NCI-H2227 (cell line): ENCODE measurements at regions not wholly inside any gene's neighbourhood (a gene's known extent, or its start where the extent isn't known, plus 50 kb on each side); places are given as distances from the start of the nearest gene placed in this dataset.

Experiments used
- DNase-seq: peaks from one replicate; lab custom pipeline; 2025; ENCODE audit not compliant: unreplicated experiment; lab: John Stamatoyannopoulos, UW

DNA sequence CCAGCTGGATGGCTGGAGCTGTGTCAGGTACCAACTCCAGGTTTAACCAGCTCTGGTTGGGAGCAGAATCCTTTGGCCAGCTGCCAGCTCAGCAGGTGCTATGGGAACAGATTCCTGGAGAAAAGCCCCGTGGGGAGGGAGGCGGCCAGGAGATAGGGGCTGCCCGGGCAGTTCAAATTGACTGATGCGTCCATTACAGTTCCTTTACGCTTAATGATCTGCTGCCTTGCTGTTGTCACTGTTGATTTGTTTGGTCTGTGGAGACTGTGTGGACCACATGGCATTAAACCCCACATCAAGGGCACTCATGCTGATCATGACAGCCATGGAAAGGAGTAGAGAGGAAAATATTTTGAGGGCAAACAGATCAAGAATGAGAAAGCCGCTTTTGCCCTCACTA lies 200.0 kb downstream of the TSN start:
- peak; percentile 27 for DNase-seq

DNA sequence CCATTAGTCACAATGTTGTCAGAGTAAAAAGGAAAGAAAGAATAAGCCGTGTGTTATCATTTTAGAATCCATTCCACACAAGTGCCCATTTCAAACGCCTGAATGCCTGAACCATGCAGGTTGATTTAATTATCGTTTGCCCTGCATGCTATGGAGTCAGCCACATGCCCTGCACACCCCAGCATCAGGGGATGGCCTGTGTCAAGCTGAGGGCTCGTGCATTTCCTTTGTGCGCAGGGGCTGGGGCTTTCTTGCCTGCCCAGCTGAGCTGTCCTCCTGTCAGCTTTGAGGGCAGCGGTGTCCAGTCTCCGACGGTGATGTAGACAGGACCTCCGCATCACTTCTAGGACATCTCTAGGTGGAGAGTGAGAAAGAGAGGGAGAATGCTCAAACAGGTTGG lies 200.4 kb downstream of the TSN start:
- DNase-seq = no peak

DNA sequence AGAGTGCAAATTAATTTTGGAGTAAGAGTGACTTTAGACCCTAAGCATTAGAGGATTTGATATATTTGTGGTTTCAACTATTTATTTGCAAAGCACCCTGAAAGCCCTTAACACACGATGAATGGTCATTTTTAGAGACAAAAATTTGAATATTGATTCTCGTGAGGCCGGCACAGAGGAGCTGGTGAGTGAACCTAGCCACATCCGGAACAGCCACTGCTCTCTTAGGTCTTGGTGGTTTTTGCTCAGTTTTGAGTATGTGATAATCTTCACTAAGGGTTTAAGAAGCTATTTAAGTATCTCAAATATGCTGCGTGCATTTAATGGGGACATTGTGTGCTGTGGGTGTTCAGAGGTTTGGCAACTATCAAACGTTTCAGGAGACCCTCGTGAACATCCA lies 204.8 kb downstream of the TSN start:
- DNase-seq = no peak

DNA sequence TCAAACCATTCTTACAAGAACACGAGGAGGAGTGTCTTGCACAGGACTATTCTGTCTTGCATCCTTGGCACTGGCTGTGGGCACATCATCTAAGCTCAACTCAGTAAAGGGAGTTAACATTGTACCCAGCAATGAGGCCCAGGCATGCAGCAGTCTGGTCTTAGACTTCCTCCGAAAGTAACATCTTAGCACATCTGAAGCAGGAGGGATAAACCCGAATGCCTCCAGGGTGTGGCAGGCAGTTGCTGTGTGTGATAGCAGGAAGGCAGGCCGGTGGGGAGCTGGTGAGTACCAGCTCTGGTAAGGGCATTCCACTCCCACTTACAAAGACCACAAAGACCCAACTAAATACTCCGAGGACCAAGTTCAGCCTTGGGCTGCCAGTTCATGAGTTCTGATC lies 206.3 kb downstream of the TSN start:
- no peak for DNase-seq

DNA sequence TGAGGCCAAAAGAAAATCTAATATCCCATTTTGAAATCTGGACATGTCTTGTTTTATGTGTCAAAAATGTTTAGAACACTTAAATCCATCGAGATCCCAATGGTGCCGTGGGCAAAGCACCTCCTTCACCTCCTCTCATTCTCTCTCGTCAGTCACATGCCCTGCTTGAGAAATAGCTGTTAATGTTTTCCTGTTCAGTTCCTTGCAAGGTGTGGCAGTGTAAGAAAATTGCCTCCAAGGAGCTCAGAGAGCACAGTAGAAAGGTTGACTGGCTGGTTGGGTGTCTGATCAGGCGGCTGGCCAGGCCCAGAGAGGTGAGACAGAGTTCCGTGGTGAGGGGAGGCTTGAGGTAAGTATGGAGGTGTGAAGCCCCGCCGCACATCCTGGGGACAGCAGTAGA lies 210.2 kb downstream of the TSN start:
- DNase-seq = no peak

- DNase-seq = no peak
Measured at GRCh38 chr2:121966663-121967062, 211.2 kb downstream of the TSN start.

DNA sequence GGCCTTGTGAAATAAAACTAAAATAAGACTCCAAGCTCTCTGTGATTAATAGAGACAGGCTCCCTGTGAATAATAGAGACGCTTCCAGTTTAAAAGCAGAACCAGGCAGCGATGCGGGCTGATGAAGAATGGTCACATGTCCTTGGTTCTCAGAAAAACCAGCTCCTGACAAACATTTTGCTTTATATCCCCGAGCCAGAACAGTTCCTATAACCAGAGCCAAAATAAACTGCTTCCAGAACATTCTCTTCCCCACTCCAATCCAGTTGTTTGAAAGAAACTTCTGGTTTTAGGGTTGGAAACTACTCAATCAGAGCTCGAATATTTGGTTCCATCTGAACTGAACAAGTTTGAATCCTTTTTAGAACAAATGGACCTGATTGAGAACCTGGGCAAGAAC lies 213.7 kb downstream of the TSN start:
- DNase-seq = no peak

GRCh38 chr2:121969766-121970639 lies 214.6 kb downstream of the TSN start:
- no peak for DNase-seq

DNA sequence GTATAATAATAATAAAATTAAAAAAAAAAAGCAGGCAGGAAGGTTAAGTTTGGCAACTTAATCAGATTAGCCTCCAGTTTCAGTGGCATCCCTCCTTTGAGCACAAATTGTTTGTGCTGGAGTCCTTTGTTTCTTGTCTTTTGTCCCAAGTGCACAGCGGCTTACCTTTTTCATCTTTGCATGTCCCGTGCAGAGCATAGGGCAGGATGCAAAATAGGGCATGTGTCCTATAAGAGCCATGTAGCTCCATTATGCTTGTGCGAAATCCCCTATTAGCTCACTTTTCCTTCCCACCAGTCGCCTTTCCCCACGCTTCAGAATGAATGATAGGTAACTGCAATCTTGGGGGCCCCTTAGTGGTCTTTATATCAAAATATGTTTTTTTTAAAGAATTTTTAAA lies 216.8 kb downstream of the TSN start:
- DNase-seq = no peak

- peak; percentile 85 for DNase-seq
Measured at GRCh38 chr2:121974897-121975661, 219.6 kb downstream of the TSN start.

GRCh38 chr2:121976926-121977325 lies 221.5 kb downstream of the TSN start:
- DNase-seq = no peak

GRCh38 chr2:121977326-121977725 lies 221.9 kb downstream of the TSN start:
- DNase-seq = no peak

- no peak for DNase-seq
Measured at GRCh38 chr2:121992700-121993099, 237.2 kb downstream of the TSN start.

GRCh38 chr2:121993682-121994081 lies 238.2 kb downstream of the TSN start:
- no peak for DNase-seq

GRCh38 chr2:121994238-121995206 lies 239.1 kb downstream of the TSN start:
- DNase-seq = no peak

DNA sequence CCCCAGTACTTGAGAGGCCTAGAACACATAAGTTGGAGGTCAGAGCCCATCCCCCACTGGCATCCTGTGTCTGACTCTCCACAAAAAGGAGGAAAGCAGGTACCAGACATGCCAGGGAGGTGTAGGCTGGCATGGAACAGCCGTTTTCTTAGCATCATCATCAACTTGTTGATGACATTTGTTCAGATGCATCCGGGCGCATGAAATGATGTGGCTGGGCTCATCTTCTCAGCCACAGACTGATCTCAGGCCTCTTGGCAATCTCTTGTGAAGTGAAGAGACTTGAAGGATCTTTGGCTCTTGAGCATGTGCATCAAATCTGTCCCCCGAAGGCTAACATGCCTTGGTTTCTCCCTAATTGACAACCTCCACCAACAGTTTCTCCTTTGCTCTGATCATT lies 243.3 kb downstream of the TSN start:
- no peak for DNase-seq

DNA sequence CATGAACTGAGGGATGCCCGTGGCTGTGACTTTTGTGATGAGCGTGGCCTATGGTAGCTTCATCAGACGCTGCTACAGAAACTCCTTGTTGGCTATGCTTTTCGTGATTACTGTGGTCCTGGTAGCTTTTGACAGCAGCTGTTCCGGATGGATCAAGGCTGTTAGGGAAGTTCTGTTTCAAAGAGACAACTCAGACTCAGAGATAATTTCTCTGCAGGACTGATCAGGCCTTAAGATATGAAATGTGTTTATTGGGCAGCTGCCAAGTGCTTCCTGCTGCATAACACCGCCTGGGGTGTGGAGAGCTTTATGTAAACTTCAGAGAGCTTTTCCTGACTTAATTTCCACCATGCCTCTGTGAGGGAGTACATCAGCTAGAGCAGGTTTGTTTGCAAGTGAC lies 243.8 kb downstream of the TSN start:
- DNase-seq = no peak

GRCh38 chr2:122000556-122001340 lies 245.3 kb downstream of the TSN start:
- DNase-seq = no peak

GRCh38 chr2:122001441-122001874 lies 246.0 kb downstream of the TSN start:
- DNase-seq = no peak

DNA sequence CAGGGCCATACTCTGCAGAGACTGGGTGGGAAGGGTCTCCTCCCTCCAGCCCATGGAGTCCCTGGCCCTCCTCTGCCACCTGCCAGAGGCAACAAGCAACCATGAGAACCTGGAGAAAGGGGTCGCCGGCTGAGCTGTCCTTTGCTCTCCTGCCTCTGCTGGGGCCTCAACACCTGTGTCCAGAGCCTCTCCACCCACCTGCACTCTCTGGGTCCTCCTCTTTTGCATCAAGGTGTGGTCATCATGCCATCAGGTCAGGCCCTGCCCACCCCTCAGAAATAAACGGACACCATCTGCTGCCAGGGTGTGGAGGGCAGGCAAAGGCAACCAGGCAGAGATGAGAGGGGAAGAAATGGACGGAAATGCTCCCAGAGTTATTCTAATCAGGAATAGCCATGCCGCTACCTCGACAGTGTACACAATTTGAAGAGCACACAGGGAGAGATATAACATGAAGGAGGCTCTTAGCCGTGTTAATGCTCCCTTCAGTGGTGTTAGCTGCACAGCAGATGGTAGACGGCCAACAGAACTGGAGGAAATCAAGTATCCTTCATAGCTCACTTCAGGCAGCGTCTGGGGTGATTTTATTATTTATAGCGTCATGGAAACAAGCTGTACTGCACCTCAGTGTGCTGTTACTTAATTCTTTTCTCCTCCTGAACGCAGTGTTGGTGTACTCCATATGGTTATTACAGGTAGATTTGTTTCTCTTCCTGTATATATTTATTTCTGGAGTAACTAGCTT lies 247.9 kb downstream of the TSN start:
- no peak for DNase-seq
